DND-41 (cell line): ENCODE measurements at regions not wholly inside any gene's neighbourhood (a gene's known extent, or its start where the extent isn't known, plus 50 kb on each side); places are given as distances from the start of the nearest gene placed in this dataset.

ENCODE experiments used
- EZH2 ChIP-seq: IDR thresholded peaks from 3 replicates; pipeline ENCODE4 v1.6.1; 2012; ENCODE audit warnings: borderline replicate concordance, low read depth, mild to moderate bottlenecking, moderate library complexity, low read length, inconsistent platforms; ENCODE audit not compliant: severe bottlenecking
- TF ChIP-seq, protein P1 (sequence below): IDR thresholded peaks from 2 replicates; pipeline ENCODE4 v1.5.1; 2012; ENCODE audit warnings: borderline replicate concordance, low read length, moderate library complexity, mild to moderate bottlenecking; ENCODE audit not compliant: poor library complexity, severe bottlenecking; ENCODE audit errors: extremely low read depth

DNA sequence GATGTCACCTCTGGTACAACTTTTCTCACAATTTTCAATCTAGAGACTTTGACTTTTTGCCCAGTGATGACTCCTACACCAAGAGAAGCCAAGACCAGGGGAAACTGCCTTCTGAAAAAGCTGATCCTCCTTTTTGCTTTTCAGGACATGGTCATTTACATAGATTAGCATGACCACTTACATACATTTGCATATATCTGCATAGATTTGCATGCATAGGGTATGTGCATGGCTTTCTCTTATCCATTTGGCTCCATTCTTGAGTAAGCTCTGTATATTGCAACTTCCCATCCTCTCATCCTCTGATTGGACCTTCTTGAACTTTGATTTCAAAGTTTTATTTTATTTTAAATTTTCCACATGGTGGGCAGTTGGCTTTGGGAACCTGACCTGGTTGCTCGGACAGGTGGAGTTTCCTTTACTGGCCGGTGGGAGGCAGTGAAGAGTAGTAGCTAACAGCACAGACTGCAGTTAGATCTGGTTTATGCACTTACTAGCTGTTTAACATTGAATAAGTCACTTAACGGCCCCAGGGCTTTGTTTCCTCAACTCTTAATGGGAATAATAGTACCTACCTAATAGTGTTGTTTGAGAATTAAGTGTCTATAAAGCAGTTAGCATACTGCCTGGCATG, 92.9 kb downstream of the GPR139 start:
- TF ChIP-seq, protein P1, sequence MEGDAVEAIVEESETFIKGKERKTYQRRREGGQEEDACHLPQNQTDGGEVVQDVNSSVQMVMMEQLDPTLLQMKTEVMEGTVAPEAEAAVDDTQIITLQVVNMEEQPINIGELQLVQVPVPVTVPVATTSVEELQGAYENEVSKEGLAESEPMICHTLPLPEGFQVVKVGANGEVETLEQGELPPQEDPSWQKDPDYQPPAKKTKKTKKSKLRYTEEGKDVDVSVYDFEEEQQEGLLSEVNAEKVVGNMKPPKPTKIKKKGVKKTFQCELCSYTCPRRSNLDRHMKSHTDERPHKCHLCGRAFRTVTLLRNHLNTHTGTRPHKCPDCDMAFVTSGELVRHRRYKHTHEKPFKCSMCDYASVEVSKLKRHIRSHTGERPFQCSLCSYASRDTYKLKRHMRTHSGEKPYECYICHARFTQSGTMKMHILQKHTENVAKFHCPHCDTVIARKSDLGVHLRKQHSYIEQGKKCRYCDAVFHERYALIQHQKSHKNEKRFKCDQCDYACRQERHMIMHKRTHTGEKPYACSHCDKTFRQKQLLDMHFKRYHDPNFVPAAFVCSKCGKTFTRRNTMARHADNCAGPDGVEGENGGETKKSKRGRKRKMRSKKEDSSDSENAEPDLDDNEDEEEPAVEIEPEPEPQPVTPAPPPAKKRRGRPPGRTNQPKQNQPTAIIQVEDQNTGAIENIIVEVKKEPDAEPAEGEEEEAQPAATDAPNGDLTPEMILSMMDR, result peak; percentile 46
- TF ChIP-seq EZH2, result no peak
